Lower lobe of right lung (tissue), 2 donors: ENCODE measurements at regions not wholly inside any gene's neighbourhood (a gene's known extent, or its start where the extent isn't known, plus 50 kb on each side); places are given as distances from the start of the nearest gene placed in this dataset.

ENCODE experiments used
- ATAC-seq, 2 donors: fragments of 200-7000 bp; cut with Tn5 transposase; one replicate each; pipeline ENCODE4 v1.9.1; 2020 to 2022; ENCODE audit warnings: mild to moderate bottlenecking in 2 of 2, moderate library complexity in 2 of 2
- DNase-seq: peaks from one replicate; pipeline ENCODE4 v3.0.0-alpha.2; 2020
- H3K27ac ChIP-seq: fragments of 200-600 bp; one replicate; pipeline ENCODE4 v1.8.0; 2022
- H3K27me3 ChIP-seq: fragments of 200-600 bp; one replicate; pipeline ENCODE4 v1.8.0; 2022; ENCODE audit warnings: low read depth
- H3K36me3 ChIP-seq: fragments of 200-600 bp; one replicate; pipeline ENCODE4 v1.8.0; 2022; ENCODE audit warnings: mild to moderate bottlenecking
- H3K4me1 ChIP-seq: fragments of 200-600 bp; one replicate; pipeline ENCODE4 v1.8.0; 2022
- H3K4me3 ChIP-seq: fragments of 200-600 bp; one replicate; pipeline ENCODE4 v1.8.0; 2022; ENCODE audit warnings: mild to moderate bottlenecking
- H3K9me3 ChIP-seq: fragments of 200-600 bp; one replicate; pipeline ENCODE4 v1.8.0; 2022
- CTCF ChIP-seq: fragments of 200-600 bp; IDR thresholded peaks from one replicate; pipeline ENCODE4 v1.8.0; 2022; ENCODE audit warnings: antibody characterized with exemption, mild to moderate bottlenecking
- intact Hi-C: fragments of 100-400 bp; cut with DNase I; formaldehyde crosslinking; loops from one replicate; pipeline ENCODE4 v1.11.0; 2022
- donor health status: DM: no; HTN: yes; CAD: no; lungs with severe emphysema.

- intact Hi-C loops = no loop called here
Observed at GRCh38 chr17:77304746-77305473, 164.1 kb downstream of the SEC14L1 start.

GRCh38 chr17:77306048-77306789, 165.4 kb downstream of the SEC14L1 start:
- H3K27ac ChIP-seq = no peak overlapping the region
- TF ChIP-seq CTCF = no peak
- ATAC-seq (no peak), DNase-seq (no peak)
- intact Hi-C loops = no loop called here
- no peaks in the 10 kb centered on the region for H3K36me3 ChIP-seq
- H3K27me3 ChIP-seq = no peaks in the 10 kb centered on the region
- no peak overlapping the region for H3K4me3 ChIP-seq
- peaks cover 13% of the 10 kb centered on the region for H3K4me1 ChIP-seq
- H3K9me3 ChIP-seq = no peaks in the 10 kb centered on the region

More at GRCh38 chr17:77304746-77305473, 164.1 kb downstream of the SEC14L1 start:
- no peaks in the 10 kb centered on the region for H3K9me3 ChIP-seq
- no peak overlapping the region for H3K27ac ChIP-seq
- H3K4me1 ChIP-seq = peaks cover 13% of the 10 kb centered on the region
- no peaks in the 10 kb centered on the region for H3K36me3 ChIP-seq
- no peak overlapping the region for H3K4me3 ChIP-seq
- ATAC-seq (no peak), DNase-seq (no peak)
- H3K27me3 ChIP-seq = no peaks in the 10 kb centered on the region
- no peak for TF ChIP-seq CTCF

DNA sequence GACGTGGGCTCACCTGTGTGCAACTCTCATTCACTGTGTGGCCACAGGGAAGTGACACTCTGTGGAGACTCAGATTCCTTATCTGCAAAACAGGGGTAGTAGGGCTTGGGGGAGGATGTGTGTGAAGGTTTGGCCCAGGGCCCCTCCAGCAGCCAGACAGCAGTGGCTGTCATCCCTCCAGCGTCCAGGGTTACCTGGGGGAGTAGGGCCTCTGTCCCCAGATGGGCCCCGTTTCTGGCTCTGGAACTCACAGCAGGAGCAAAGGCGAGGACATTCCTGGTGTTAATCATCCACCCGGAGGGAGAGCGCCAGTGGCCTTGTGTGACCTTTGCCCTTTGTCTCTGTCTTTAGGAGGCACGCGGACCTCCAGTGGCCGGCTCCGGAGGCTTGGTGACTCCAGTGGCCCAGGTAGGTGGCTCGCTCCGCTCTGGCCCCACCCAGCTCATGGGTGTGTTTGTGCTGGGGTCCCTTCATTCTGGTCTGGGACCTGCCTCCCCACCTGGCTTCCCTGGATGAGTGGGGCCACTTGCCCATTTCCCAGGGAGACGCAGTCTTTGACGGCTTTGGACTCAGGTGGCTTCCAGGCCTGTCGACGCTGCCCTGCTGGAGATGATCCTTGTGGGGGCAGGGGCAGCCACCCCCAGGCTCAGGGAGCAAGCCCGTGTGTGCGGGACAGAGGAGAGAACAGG, 166.2 kb downstream of the SEC14L1 start:
- H3K27me3 ChIP-seq = no peaks in the 10 kb centered on the region
- H3K4me3 ChIP-seq = no peak overlapping the region
- intact Hi-C loops = no loop called here
- H3K9me3 ChIP-seq = no peaks in the 10 kb centered on the region
- ATAC-seq (no peak), DNase-seq (no peak)
- TF ChIP-seq CTCF = no peak
- H3K4me1 ChIP-seq = peaks cover 13% of the 10 kb centered on the region
- H3K27ac ChIP-seq = no peak overlapping the region
- no peaks in the 10 kb centered on the region for H3K36me3 ChIP-seq

DNA sequence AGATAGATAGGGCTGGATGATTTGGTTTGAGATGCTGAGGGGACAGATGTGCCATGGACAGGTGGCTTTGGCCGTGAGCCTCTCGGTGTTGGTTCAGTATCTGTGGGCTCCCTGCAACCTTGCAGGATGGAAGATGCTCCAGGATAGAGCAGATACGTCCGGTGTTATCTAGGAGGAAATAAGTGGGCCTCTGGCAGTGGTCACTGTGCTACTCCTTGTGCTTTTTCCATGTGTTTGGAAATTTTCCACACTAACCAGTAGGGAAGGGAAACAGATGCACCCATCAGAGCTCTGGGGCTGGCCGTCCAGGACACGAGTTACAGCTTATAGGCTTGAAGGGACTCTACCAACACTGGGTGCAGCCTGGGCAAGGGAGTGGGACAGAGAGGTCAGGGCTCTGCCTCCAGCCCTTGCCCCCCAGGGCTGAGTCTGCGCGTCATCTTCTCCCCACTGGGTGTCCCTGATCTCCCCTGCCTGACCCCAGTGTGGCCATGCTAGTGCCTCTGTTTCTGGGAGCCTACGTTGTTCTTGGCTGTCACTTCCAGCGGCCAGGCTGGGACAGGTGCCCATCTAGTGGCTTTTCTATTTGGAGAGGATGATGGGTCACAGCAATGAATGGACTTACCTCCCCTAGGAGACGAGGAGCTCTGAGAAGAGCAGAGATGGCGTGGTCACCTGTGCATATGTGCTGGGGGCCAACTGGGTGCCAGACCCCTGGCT, 166.9 kb downstream of the SEC14L1 start:
- DNase-seq (no peak), ATAC-seq (no peak)
- intact Hi-C loops = no loop called here
- TF ChIP-seq CTCF = no peak
- Histone ChIP-seq H3K36me3 (no peaks in the 10 kb centered on the region), H3K4me1 (peaks cover 13% of the 10 kb centered on the region), H3K27me3 (no peaks in the 10 kb centered on the region), H3K4me3 (no peak overlapping the region), H3K9me3 (no peaks in the 10 kb centered on the region), H3K27ac (no peak overlapping the region)
